Progenitor cell of endocrine pancreas (in vitro differentiated cells): ENCODE measurements at regions not wholly inside any gene's neighbourhood (a gene's known extent, or its start where the extent isn't known, plus 50 kb on each side); places are given as distances from the start of the nearest gene placed in this dataset.

Source experiments
- DNase-seq: peaks from one replicate; pipeline ENCODE4 v3.0.0; 2021; ENCODE audit warnings: low spot score; ENCODE audit not compliant: unreplicated experiment
- H3K27ac Mint-ChIP-seq: 2 replicates; pipeline ENCODE4 v1.8.0; 2021; ENCODE audit warnings: mild to moderate bottlenecking, moderate library complexity, mixed read lengths
- H3K27me3 Mint-ChIP-seq: 2 replicates; pipeline ENCODE4 v1.8.0; 2021; ENCODE audit warnings: mixed read lengths
- H3K36me3 Mint-ChIP-seq: 2 replicates; pipeline ENCODE4 v1.8.0; 2022; ENCODE audit warnings: mixed read lengths; ENCODE audit not compliant: insufficient read depth
- H3K4me1 Mint-ChIP-seq: 2 replicates; pipeline ENCODE4 v1.8.0; 2021; ENCODE audit warnings: low read depth, mixed read lengths
- H3K4me3 Mint-ChIP-seq: 2 replicates; pipeline ENCODE4 v1.8.0; 2021; ENCODE audit warnings: low read depth, mild to moderate bottlenecking, moderate library complexity, mixed read lengths
- H3K9me3 Mint-ChIP-seq: 2 replicates; pipeline ENCODE4 v1.8.0; 2021; ENCODE audit warnings: low read depth, mixed read lengths
- CTCF ChIP-seq: fragments of 200-600 bp; sonication (generic); IDR thresholded peaks from one replicate; pipeline ENCODE4 v1.5.0; 2021; ENCODE audit warnings: antibody characterized with exemption, mild to moderate bottlenecking; ENCODE audit not compliant: unreplicated experiment

DNA sequence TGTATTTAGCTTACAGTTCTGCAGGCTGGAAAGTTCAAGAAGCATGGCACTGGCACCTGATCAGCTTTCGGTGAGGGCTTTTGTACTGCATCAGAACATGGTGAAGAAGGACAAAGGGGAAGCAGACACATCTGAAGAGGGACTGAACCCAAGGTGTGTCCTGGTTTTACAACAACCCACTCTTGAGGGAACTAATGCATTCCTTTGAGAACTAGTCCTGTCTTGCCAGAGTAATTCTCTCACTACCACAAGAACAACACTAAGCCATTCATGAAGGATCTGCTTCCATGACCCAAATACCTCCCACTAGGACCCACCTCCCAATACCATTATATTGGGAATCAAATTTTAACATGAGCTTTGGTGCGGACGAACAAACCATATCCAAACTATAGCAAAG lies 93.6 kb downstream of the RFC3 start:
- no peaks in the 10 kb centered on the region for H3K9me3 Mint-ChIP-seq
- no peak for DNase-seq
- no peak for TF ChIP-seq CTCF
- H3K4me1 Mint-ChIP-seq = no peaks in the 10 kb centered on the region
- no peak overlapping the region for H3K4me3 Mint-ChIP-seq
- H3K27ac Mint-ChIP-seq = no peak overlapping the region
- H3K27me3 Mint-ChIP-seq = no peaks in the 10 kb centered on the region
- H3K36me3 Mint-ChIP-seq = no peaks in the 10 kb centered on the region

DNA sequence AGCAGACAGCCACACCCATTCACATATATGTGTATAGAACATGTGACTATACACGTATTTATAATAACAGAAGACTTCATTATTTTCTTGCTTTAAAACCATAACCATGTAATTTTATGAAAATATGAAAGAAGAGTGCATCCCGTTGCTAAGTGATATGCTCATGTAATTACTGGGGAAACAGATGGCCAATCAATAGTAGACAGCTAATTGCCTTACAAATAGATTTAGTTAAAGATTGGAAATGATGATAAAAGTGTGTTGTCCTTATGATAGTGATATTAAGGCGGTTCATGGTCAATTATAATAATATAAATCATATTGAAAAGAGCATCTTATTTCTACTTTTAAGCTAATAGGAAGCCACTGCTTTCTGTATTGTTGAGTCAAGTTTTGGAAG lies 95.9 kb downstream of the RFC3 start:
- H3K27ac Mint-ChIP-seq = no peak overlapping the region
- no peak for TF ChIP-seq CTCF
- no peak for DNase-seq
- no peak overlapping the region for H3K4me3 Mint-ChIP-seq
- no peaks in the 10 kb centered on the region for H3K4me1 Mint-ChIP-seq
- H3K27me3 Mint-ChIP-seq = no peaks in the 10 kb centered on the region
- no peaks in the 10 kb centered on the region for H3K9me3 Mint-ChIP-seq
- H3K36me3 Mint-ChIP-seq = no peaks in the 10 kb centered on the region

DNA sequence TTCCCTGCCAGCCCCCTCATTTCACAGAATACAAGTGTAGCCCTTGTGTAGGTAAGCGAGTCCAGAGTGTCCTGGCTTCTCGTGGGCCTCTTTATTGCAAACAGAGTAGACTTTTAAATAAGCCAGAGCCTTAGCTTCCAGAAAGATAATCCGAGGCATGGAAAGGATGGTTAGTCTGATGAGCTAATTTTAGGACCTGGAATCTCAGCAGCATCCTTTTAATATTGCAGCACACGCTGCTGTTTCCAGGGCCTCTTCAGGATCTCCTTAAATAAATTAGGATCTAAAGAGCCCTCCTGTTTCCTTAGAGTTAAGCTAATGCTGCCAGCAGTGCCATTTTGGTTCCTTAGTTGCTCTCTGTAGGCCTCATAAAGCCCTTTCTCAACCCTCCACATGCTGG lies 99.2 kb downstream of the RFC3 start:
- DNase-seq = no peak
- Mint-ChIP-seq H3K4me3 (no peak overlapping the region), H3K27ac (no peak overlapping the region), H3K36me3 (no peaks in the 10 kb centered on the region), H3K27me3 (no peaks in the 10 kb centered on the region), H3K9me3 (no peaks in the 10 kb centered on the region), H3K4me1 (no peaks in the 10 kb centered on the region)
- no peak for TF ChIP-seq CTCF

DNA sequence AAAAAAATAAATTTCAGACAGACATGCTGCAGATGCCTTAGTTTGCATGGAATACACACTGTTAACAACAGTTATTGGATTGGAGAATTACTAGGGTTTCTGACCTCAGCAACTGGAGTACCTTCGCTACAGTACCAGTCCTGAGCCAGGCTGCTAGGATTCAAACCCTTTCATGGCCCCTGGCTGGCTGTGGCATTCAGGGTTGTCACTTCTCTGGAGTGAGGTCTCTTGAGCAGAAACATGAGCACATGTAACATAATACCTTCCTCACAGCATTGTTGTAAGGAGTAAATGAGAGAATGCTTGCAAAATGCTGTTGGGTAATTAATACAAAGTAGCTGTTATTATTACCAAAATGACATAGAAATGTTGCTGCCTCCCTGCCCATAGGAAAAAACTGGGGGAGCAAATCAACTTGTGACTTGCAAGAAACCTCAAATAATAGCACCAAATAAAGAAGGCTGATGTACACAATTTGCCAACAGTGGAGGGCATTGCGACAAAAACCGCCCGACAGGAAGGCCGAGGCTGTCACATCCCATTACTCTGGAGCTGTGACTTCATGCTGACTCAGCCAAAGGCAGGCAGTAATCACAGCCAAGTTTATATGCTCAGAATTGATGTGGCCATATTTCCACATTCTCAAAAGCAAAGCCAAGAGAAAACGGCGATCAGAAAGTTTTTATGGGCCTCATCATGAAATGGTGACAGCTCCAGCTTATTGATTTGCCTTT lies 100.4 kb downstream of the RFC3 start:
- Mint-ChIP-seq H3K27me3 (no peaks in the 10 kb centered on the region), H3K4me3 (no peak overlapping the region), H3K36me3 (no peaks in the 10 kb centered on the region), H3K27ac (no peak overlapping the region), H3K9me3 (no peaks in the 10 kb centered on the region), H3K4me1 (no peaks in the 10 kb centered on the region)
- TF ChIP-seq CTCF = no peak
- DNase-seq = no peak

DNA sequence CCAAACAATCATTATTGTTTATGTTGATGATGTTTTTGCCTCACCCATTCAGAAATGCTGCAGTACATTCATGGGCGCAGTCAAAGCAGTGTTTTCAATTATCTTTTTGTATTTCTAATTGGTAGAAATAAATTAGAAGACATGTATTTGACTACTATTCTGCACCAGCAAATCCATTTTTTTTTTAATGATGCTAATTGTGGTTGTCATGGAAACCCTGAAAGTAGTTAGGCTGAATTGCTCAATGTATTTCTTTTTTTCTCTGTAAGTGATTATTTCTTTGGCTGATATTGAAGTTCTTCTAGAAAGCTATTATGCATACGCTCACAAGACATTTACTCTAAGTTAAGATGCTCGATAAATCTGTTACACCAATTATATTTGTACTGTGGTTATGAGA lies 101.2 kb downstream of the RFC3 start:
- no peak overlapping the region for H3K27ac Mint-ChIP-seq
- DNase-seq = no peak
- no peaks in the 10 kb centered on the region for H3K27me3 Mint-ChIP-seq
- no peaks in the 10 kb centered on the region for H3K4me1 Mint-ChIP-seq
- no peaks in the 10 kb centered on the region for H3K9me3 Mint-ChIP-seq
- H3K4me3 Mint-ChIP-seq = no peak overlapping the region
- TF ChIP-seq CTCF = no peak
- H3K36me3 Mint-ChIP-seq = no peaks in the 10 kb centered on the region
